Sigmoid colon (tissue), 4 donors: ENCODE measurements at regions not wholly inside any gene's neighbourhood (a gene's known extent, or its start where the extent isn't known, plus 50 kb on each side); places are given as distances from the start of the nearest gene placed in this dataset.

Source experiments
- CTCF ChIP-seq, 4 experiments: fragments of 450-650 bp in 3 of 4; fragments of 200-600 bp in 1 of 4; IDR thresholded peaks; one replicate each; pipeline ENCODE4 v1.5.1; 2016 to 2019; ENCODE audit warnings: antibody characterized with exemption in 4 of 4, mild to moderate bottlenecking in 3 of 4, moderate library complexity in 2 of 4
- POLR2A ChIP-seq, 2 donors: fragments of 450-650 bp; IDR thresholded peaks; one replicate each; pipeline ENCODE4 v1.6.1; 2016; ENCODE audit warnings: antibody characterized with exemption in 2 of 2, mild to moderate bottlenecking in 2 of 2, moderate library complexity in 2 of 2
- POLR2AphosphoS5 ChIP-seq, 4 donors: sonication (generic); formaldehyde crosslinking; IDR thresholded peaks; one replicate each; pipeline ENCODE4 v1.6.1; 2017; ENCODE audit warnings: antibody characterized with exemption in 4 of 4

- no peak for TF ChIP-seq CTCF (IDR thresholded peaks at IDR 0.05)
- no peak for TF ChIP-seq POLR2AphosphoS5 (IDR thresholded peaks at IDR 0.05)
- TF ChIP-seq POLR2A (IDR thresholded peaks at IDR 0.05): no peak
Measured at GRCh38 chr2:176479961-176480360, 210.7 kb downstream of the MTX2 start.
